Upper lobe of left lung (tissue), 6 donors: ENCODE measurements at regions not wholly inside any gene's neighbourhood (a gene's known extent, or its start where the extent isn't known, plus 50 kb on each side); places are given as distances from the start of the nearest gene placed in this dataset.

Experiments
- ATAC-seq, 2 donors: fragments of 200-7000 bp; cut with Tn5 transposase; one replicate each; pipeline ENCODE4 v1.9.1; 2022; ENCODE audit warnings: mild to moderate bottlenecking in 2 of 2, moderate library complexity in 2 of 2; ENCODE audit not compliant: low FRiP score in 2 of 2
- DNase-seq, 2 donors: peaks; one replicate each; pipeline ENCODE4 v3.0.0-alpha.2; 2019 to 2020
- H3K27ac ChIP-seq, 4 donors: fragments of 200-600 bp; sonication (generic); one replicate each; pipeline ENCODE4 v1.5.1; 2016 to 2019
- H3K27me3 ChIP-seq, 4 donors: fragments of 200-600 bp; sonication (generic); one replicate each; pipeline ENCODE4 v1.5.1; 2017 to 2019
- H3K36me3 ChIP-seq, 4 donors: fragments of 200-600 bp; sonication (generic); one replicate each; pipeline ENCODE4 v1.5.1; 2016 to 2019
- H3K4me1 ChIP-seq, 4 donors: fragments of 200-600 bp; sonication (generic); one replicate each; pipeline ENCODE4 v1.5.1; 2018 to 2019
- H3K4me3 ChIP-seq, 4 donors: fragments of 200-600 bp; sonication (generic); one replicate each; pipeline ENCODE4 v1.5.1; 2017 to 2019; ENCODE audit warnings: mild to moderate bottlenecking in 2 of 4, moderate library complexity in 1 of 4
- H3K9me3 ChIP-seq, 4 donors: fragments of 200-600 bp; sonication (generic); one replicate each; pipeline ENCODE4 v1.5.1; 2018 to 2019
- CTCF ChIP-seq, 6 experiments: fragments of 450-650 bp in 4 of 6; fragments of 200-600 bp in 2 of 6; sonication (generic) in 2 of 6; IDR thresholded peaks; one replicate each; pipeline ENCODE4 v1.5.1; 2016 to 2019; ENCODE audit warnings: antibody characterized with exemption in 6 of 6
- EP300 ChIP-seq, 4 donors: sonication (generic); formaldehyde crosslinking; IDR thresholded peaks; one replicate each; pipeline ENCODE4 v1.5.1; 2017; ENCODE audit warnings: antibody characterized with exemption in 4 of 4, control low read depth in 2 of 4
- POLR2A ChIP-seq, 4 donors: fragments of 450-650 bp; IDR thresholded peaks; one replicate each; pipeline ENCODE4 v1.5.1; 2016 to 2017; ENCODE audit warnings: antibody characterized with exemption in 4 of 4, mild to moderate bottlenecking in 2 of 4
- POLR2AphosphoS5 ChIP-seq, 2 donors: sonication (generic); formaldehyde crosslinking; IDR thresholded peaks; one replicate each; pipeline ENCODE4 v1.5.1; 2017; ENCODE audit warnings: antibody characterized with exemption in 2 of 2
- WGBS, 2 donors: methylation state at CpG; one replicate each; pipeline ENCODE4 v1.1.5; 2017 to 2018; 5-methylcytosine and 5-hydroxymethylcytosine counted together
- donor health status: DM: no; HTN: no; CAD: no; lungs with moderate emphysema.
- donor health status: DM: no; HTN: yes; CAD: no; lungs with severe emphysema.

- TF ChIP-seq POLR2A (IDR thresholded peaks at IDR 0.05) (no peak), CTCF (IDR thresholded peaks at IDR 0.05) (no peak), POLR2AphosphoS5 (IDR thresholded peaks at IDR 0.05) (no peak), EP300 (IDR thresholded peaks at IDR 0.05) (no peak)
- Histone ChIP-seq H3K27me3 (no peaks in the 10 kb centered on the region), H3K9me3 (no peaks in the 10 kb centered on the region), H3K4me3 (no peak overlapping the region), H3K36me3 (no peaks in the 10 kb centered on the region), H3K27ac (no peak overlapping the region), H3K4me1 (peaks cover 0 to 5% (median 0%) of the 10 kb centered on the region in 4 donors)
- DNase-seq (no peak), ATAC-seq (peak in 1 of 2 donors; percentile 24)
- 69 to 80% methylated on average over 2 of the region's 2 CpGs for WGBS, 2 donors
These were observed 51.7 kb upstream of the ACVR2A start for GRCh38 chr2:147792966-147793617.

DNA sequence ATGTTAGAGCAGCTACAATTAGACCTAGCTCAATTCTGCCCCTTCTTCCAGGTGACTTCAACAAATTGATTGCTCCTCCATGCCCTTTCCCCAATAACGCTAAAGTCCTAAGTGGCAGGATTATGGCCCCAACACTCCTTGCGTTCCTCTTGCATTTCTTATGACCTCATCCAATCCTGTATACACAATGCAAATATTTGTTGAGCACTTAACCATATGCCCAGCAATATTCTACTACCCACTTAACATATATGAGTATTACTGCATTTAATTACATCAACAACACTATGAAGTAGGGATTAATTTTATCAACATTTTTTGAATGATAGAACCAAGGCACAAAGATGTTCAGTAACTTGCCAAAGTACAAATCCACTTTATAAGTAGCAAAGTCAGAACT is 54.2 kb upstream of the ACVR2A start:
- no peak overlapping the region for H3K4me3 ChIP-seq
- no peaks in the 10 kb centered on the region for H3K9me3 ChIP-seq
- H3K4me1 ChIP-seq: no peaks in the 10 kb centered on the region
- H3K27ac ChIP-seq: no peak overlapping the region
- WGBS, 2 donors: 85 to 90% methylated on average over 2 of the region's 2 CpGs
- H3K36me3 ChIP-seq: no peaks in the 10 kb centered on the region
- ATAC-seq: no peak
- TF ChIP-seq EP300 (IDR thresholded peaks at IDR 0.05) (no peak), CTCF (IDR thresholded peaks at IDR 0.05) (no peak), POLR2AphosphoS5 (IDR thresholded peaks at IDR 0.05) (no peak), POLR2A (IDR thresholded peaks at IDR 0.05) (no peak)
- no peak for DNase-seq
- no peaks in the 10 kb centered on the region for H3K27me3 ChIP-seq

DNA sequence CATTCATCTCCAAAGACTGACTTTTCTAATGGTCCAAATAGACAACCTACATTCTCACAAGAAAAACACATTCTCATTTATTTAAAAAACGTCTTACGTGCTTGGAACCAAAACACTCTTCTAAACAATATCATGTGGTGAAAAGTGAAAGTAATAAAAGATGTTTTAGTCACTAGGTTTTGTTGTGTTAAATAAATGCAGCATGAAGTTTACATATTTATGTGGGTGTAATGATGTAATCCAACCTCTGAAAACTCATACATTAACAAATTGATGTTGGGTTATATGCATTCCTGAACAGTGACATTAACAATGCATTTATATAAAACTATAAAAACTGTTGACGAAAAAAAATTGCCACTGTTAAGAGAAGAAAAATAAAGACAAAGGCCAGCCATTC is 55.1 kb upstream of the ACVR2A start:
- DNase-seq (no peak), ATAC-seq (no peak)
- WGBS, 2 donors: 57 to 71% methylated on average over 3 of the region's 3 CpGs
- Histone ChIP-seq H3K4me3 (no peak overlapping the region), H3K4me1 (no peaks in the 10 kb centered on the region), H3K36me3 (no peaks in the 10 kb centered on the region), H3K9me3 (no peaks in the 10 kb centered on the region), H3K27ac (no peak overlapping the region), H3K27me3 (no peaks in the 10 kb centered on the region)
- TF ChIP-seq EP300 (IDR thresholded peaks at IDR 0.05) (no peak), POLR2AphosphoS5 (IDR thresholded peaks at IDR 0.05) (no peak), POLR2A (IDR thresholded peaks at IDR 0.05) (no peak), CTCF (IDR thresholded peaks at IDR 0.05) (no peak)

- Histone ChIP-seq H3K36me3 (no peaks in the 10 kb centered on the region), H3K4me1 (no peaks in the 10 kb centered on the region), H3K4me3 (no peak overlapping the region), H3K27me3 (no peaks in the 10 kb centered on the region), H3K27ac (no peak overlapping the region), H3K9me3 (no peaks in the 10 kb centered on the region)
- no peak for ATAC-seq
- TF ChIP-seq EP300 (IDR thresholded peaks at IDR 0.05): no peak
- no peak for TF ChIP-seq POLR2A (IDR thresholded peaks at IDR 0.05)
- TF ChIP-seq POLR2AphosphoS5 (IDR thresholded peaks at IDR 0.05): no peak
- no peak for TF ChIP-seq CTCF (IDR thresholded peaks at IDR 0.05)
- WGBS, 2 donors: 71 to 77% methylated on average over 2 of the region's 2 CpGs
- DNase-seq: no peak
These were observed 55.5 kb upstream of the ACVR2A start for GRCh38 chr2:147789287-147789686.
